ENCODE measurements at regions not wholly inside any gene's neighbourhood (a gene's known extent, or its start where the extent isn't known, plus 50 kb on each side); places are given as distances from the start of the nearest gene placed in this dataset.

- ChIA-PET CTCF (interaction anchor here (1.0 kb wide), 1 partner anchor 8 kb away, joined by 3 read pairs; no protein-coding TSS in a partner anchor), POLR2A (no interaction called here)
- no peaks in the 10 kb centered on the region for H3K27me3 Mint-ChIP-seq
- H3K4me3 Mint-ChIP-seq, result no peak overlapping the region
- peaks cover 5% of the 10 kb centered on the region for H3K36me3 Mint-ChIP-seq (ENCODE audit: low read depth)
- TF ChIP-seq CTCF (IDR thresholded peaks at IDR 0.05), result no peak
- peaks cover 47% of the 10 kb centered on the region for H3K4me1 Mint-ChIP-seq (ENCODE audit: low read depth)
- no peak for ATAC-seq
- no peak overlapping the region for H3K27ac Mint-ChIP-seq
- H3K9me3 Mint-ChIP-seq, result peaks cover 3% of the 10 kb centered on the region
- DNase-seq, result no peak
- intact Hi-C loops (cut with micrococcal nuclease), result no loop called here
Observed at GRCh38 chr2:7502336-7502735, 585.1 kb downstream of the RNF144A start.

GRCh38 chr2:7508296-7508943 is 591.2 kb downstream of the RNF144A start:
- DNase-seq (no peak), ATAC-seq (no peak)
- H3K27me3 Mint-ChIP-seq, result no peaks in the 10 kb centered on the region
- no peak overlapping the region for H3K27ac Mint-ChIP-seq
- TF ChIP-seq CTCF (IDR thresholded peaks at IDR 0.05), result no peak
- H3K9me3 Mint-ChIP-seq, result peaks cover 20% of the 10 kb centered on the region
- H3K4me3 Mint-ChIP-seq, result no peak overlapping the region
- intact Hi-C loops (cut with micrococcal nuclease), result no loop called here
- peaks cover 30% of the 10 kb centered on the region for H3K4me1 Mint-ChIP-seq (ENCODE audit: low read depth)
- CTCF ChIA-PET, result interaction anchor here (0.8 to 2.3 kb wide), 5 partner anchors 58 to 305 kb away, joined by 3 to 9 read pairs (median 3); no protein-coding TSS in a partner anchor
- POLR2A ChIA-PET, result no interaction called here
- peaks cover 17% of the 10 kb centered on the region for H3K36me3 Mint-ChIP-seq (ENCODE audit: low read depth)

- peaks cover 28% of the 10 kb centered on the region for H3K9me3 Mint-ChIP-seq
- no peak overlapping the region for H3K27ac Mint-ChIP-seq
- CTCF ChIA-PET, result interaction anchor here (0.9 to 2.3 kb wide), 4 partner anchors 8 to 83 kb away, joined by 3 to 9 read pairs (median 3); no protein-coding TSS in a partner anchor
- no peak overlapping the region for H3K4me3 Mint-ChIP-seq
- intact Hi-C loops (cut with micrococcal nuclease), result no loop called here
- peaks cover 32% of the 10 kb centered on the region for H3K36me3 Mint-ChIP-seq (ENCODE audit: low read depth)
- DNase-seq, result no peak
- peak; percentile 13 for ATAC-seq
- POLR2A ChIA-PET, result interaction anchor here (0.9 to 1.6 kb wide), 4 partner anchors 10 to 58 kb away, joined by 3 to 5 read pairs (median 4); no protein-coding TSS in a partner anchor
- H3K4me1 Mint-ChIP-seq (ENCODE audit: low read depth), result peaks cover 47% of the 10 kb centered on the region
- no peak for TF ChIP-seq CTCF (IDR thresholded peaks at IDR 0.05)
- no peaks in the 10 kb centered on the region for H3K27me3 Mint-ChIP-seq
Observed at GRCh38 chr2:7510353-7510752, 593.1 kb downstream of the RNF144A start.

- intact Hi-C loops (cut with micrococcal nuclease), result no loop called here
- TF ChIP-seq CTCF (IDR thresholded peaks at IDR 0.05), result no peak
- Mint-ChIP-seq H3K27me3 (no peaks in the 10 kb centered on the region), H3K36me3 (ENCODE audit: low read depth) (peaks cover 43% of the 10 kb centered on the region), H3K4me3 (no peak overlapping the region), H3K9me3 (peaks cover 30% of the 10 kb centered on the region), H3K4me1 (ENCODE audit: low read depth) (peaks cover 62% of the 10 kb centered on the region), H3K27ac (no peak overlapping the region)
- no peak for DNase-seq
- ChIA-PET CTCF (interaction anchor here (1.3 kb wide), 1 partner anchor 36 kb away, joined by 5 read pairs; no protein-coding TSS in a partner anchor), POLR2A (interaction anchor here (0.7 kb wide), 1 partner anchor 87 kb away, joined by 3 read pairs; no protein-coding TSS in a partner anchor)
- ATAC-seq, result no peak
Observed at GRCh38 chr2:7513834-7514233, 596.6 kb downstream of the RNF144A start.

- ChIA-PET CTCF (interaction anchor here (1.5 kb wide), 1 partner anchor 157 kb away, joined by 4 read pairs; no protein-coding TSS in a partner anchor), POLR2A (no interaction called here)
- H3K4me1 Mint-ChIP-seq (ENCODE audit: low read depth), result peaks cover 67% of the 10 kb centered on the region
- ATAC-seq (peak; percentile 29), DNase-seq (no peak)
- peaks cover 24% of the 10 kb centered on the region for H3K9me3 Mint-ChIP-seq
- H3K36me3 Mint-ChIP-seq (ENCODE audit: low read depth), result peaks cover 47% of the 10 kb centered on the region
- peak overlapping the region; percentile 92 for H3K27ac Mint-ChIP-seq
- no peaks in the 10 kb centered on the region for H3K27me3 Mint-ChIP-seq
- TF ChIP-seq CTCF (IDR thresholded peaks at IDR 0.05), result no peak
- intact Hi-C loops (cut with micrococcal nuclease), result loop anchor here (5.0 kb wide), 2 partner anchors 43 to 63 kb away; no protein-coding TSS in a partner anchor
- no peak overlapping the region for H3K4me3 Mint-ChIP-seq
Observed at GRCh38 chr2:7515327-7515726, 598.1 kb downstream of the RNF144A start.
